Activated CD4-positive, alpha-beta memory T cell treated with anti-CD3 and anti-CD28 coated beads, Interleukin-2, amount 10 ng/mL, durations not matched to agents 7 days and 5 days (primary cell): ENCODE measurements at regions not wholly inside any gene's neighbourhood (a gene's known extent, or its start where the extent isn't known, plus 50 kb on each side); places are given as distances from the start of the nearest gene placed in this dataset.

Experiments used
- CTCF ChIA-PET: fragments of 350-600 bp; sonication (Branson Sonifier 250); formaldehyde crosslinking; loops from one replicate; lab custom pipeline; 2021; ENCODE audit warnings: antibody characterized with exemption, inconsistent platforms; lab: Charles Lee
- POLR2A ChIA-PET: fragments of 350-600 bp; sonication (Branson Sonifier 250); formaldehyde crosslinking; loops from one replicate; lab custom pipeline; 2021; ENCODE audit warnings: antibody characterized with exemption; lab: Charles Lee
- DNase-seq: peaks from one replicate; pipeline ENCODE4 v3.0.0-alpha.2; 2020
- H3K27ac Mint-ChIP-seq: one replicate; pipeline ENCODE4 v1.8.0; 2021; ENCODE audit warnings: mild to moderate bottlenecking, mixed read lengths
- H3K27me3 Mint-ChIP-seq: one replicate; pipeline ENCODE4 v1.8.0; 2021; ENCODE audit warnings: mixed read lengths
- H3K36me3 Mint-ChIP-seq: one replicate; pipeline ENCODE4 v1.8.0; 2021; ENCODE audit warnings: low read depth, mixed read lengths
- H3K4me1 Mint-ChIP-seq: one replicate; pipeline ENCODE4 v1.8.0; 2021; ENCODE audit warnings: mixed read lengths
- H3K4me3 Mint-ChIP-seq: one replicate; pipeline ENCODE4 v1.8.0; 2021; ENCODE audit warnings: mild to moderate bottlenecking, mixed read lengths
- H3K9me3 Mint-ChIP-seq: one replicate; pipeline ENCODE4 v1.8.0; 2021; ENCODE audit warnings: mixed read lengths

GRCh38 chr20:24732599-24732998 lies 216.5 kb upstream of the CST7 start:
- POLR2A ChIA-PET = no interaction called here

GRCh38 chr20:24733416-24733815 lies 215.7 kb upstream of the CST7 start:
- CTCF ChIA-PET = no interaction called here
- H3K4me1 Mint-ChIP-seq = no peaks in the 10 kb centered on the region
- no peaks in the 10 kb centered on the region for H3K36me3 Mint-ChIP-seq
- H3K27me3 Mint-ChIP-seq = no peaks in the 10 kb centered on the region
- H3K27ac Mint-ChIP-seq = no peak overlapping the region
- DNase-seq = no peak
- no peak overlapping the region for H3K4me3 Mint-ChIP-seq
- POLR2A ChIA-PET = no interaction called here
- no peaks in the 10 kb centered on the region for H3K9me3 Mint-ChIP-seq

More at GRCh38 chr20:24732599-24732998, 216.5 kb upstream of the CST7 start:
- no peaks in the 10 kb centered on the region for H3K4me1 Mint-ChIP-seq
- H3K27ac Mint-ChIP-seq = no peak overlapping the region
- H3K4me3 Mint-ChIP-seq = no peak overlapping the region
- DNase-seq = no peak
- CTCF ChIA-PET = no interaction called here
- no peaks in the 10 kb centered on the region for H3K27me3 Mint-ChIP-seq
- H3K36me3 Mint-ChIP-seq = no peaks in the 10 kb centered on the region
- no peaks in the 10 kb centered on the region for H3K9me3 Mint-ChIP-seq

GRCh38 chr20:24734139-24734538 lies 214.9 kb upstream of the CST7 start:
- H3K27ac Mint-ChIP-seq = no peak overlapping the region

GRCh38 chr20:24735263-24735662 lies 213.8 kb upstream of the CST7 start:
- POLR2A ChIA-PET = no interaction called here
- no peak overlapping the region for H3K27ac Mint-ChIP-seq
- DNase-seq = no peak
- H3K4me1 Mint-ChIP-seq = peaks cover 10% of the 10 kb centered on the region
- H3K36me3 Mint-ChIP-seq = no peaks in the 10 kb centered on the region
- CTCF ChIA-PET = no interaction called here
- no peak overlapping the region for H3K4me3 Mint-ChIP-seq
- no peaks in the 10 kb centered on the region for H3K27me3 Mint-ChIP-seq
- H3K9me3 Mint-ChIP-seq = no peaks in the 10 kb centered on the region

More at GRCh38 chr20:24734139-24734538, 214.9 kb upstream of the CST7 start:
- no peak overlapping the region for H3K4me3 Mint-ChIP-seq
- DNase-seq = no peak
- no peaks in the 10 kb centered on the region for H3K9me3 Mint-ChIP-seq
- no peaks in the 10 kb centered on the region for H3K27me3 Mint-ChIP-seq
- H3K4me1 Mint-ChIP-seq = peaks cover 3% of the 10 kb centered on the region
- POLR2A ChIA-PET = no interaction called here
- CTCF ChIA-PET = no interaction called here
- no peaks in the 10 kb centered on the region for H3K36me3 Mint-ChIP-seq

- Mint-ChIP-seq H3K36me3 (no peaks in the 10 kb centered on the region), H3K9me3 (no peaks in the 10 kb centered on the region), H3K4me3 (no peak overlapping the region), H3K4me1 (peaks cover 13% of the 10 kb centered on the region), H3K27me3 (no peaks in the 10 kb centered on the region), H3K27ac (no peak overlapping the region)
- ChIA-PET POLR2A (no interaction called here), CTCF (no interaction called here)
- no peak for DNase-seq
These were observed 212.8 kb upstream of the CST7 start for GRCh38 chr20:24736131-24736843.

- no peak overlapping the region for H3K4me3 Mint-ChIP-seq
- H3K27ac Mint-ChIP-seq = no peak overlapping the region
- ChIA-PET POLR2A (no interaction called here), CTCF (no interaction called here)
- no peak for DNase-seq
- H3K27me3 Mint-ChIP-seq = no peaks in the 10 kb centered on the region
- H3K36me3 Mint-ChIP-seq = no peaks in the 10 kb centered on the region
- H3K4me1 Mint-ChIP-seq = peaks cover 13% of the 10 kb centered on the region
- H3K9me3 Mint-ChIP-seq = no peaks in the 10 kb centered on the region
These were observed 212.2 kb upstream of the CST7 start for GRCh38 chr20:24736844-24737211.

- ChIA-PET CTCF (no interaction called here), POLR2A (no interaction called here)
- no peaks in the 10 kb centered on the region for H3K36me3 Mint-ChIP-seq
- no peaks in the 10 kb centered on the region for H3K27me3 Mint-ChIP-seq
- H3K4me1 Mint-ChIP-seq = peaks cover 13% of the 10 kb centered on the region
- no peak overlapping the region for H3K27ac Mint-ChIP-seq
- no peak for DNase-seq
- H3K4me3 Mint-ChIP-seq = no peak overlapping the region
- H3K9me3 Mint-ChIP-seq = no peaks in the 10 kb centered on the region
These were observed 211.7 kb upstream of the CST7 start for GRCh38 chr20:24737212-24737850.

- Mint-ChIP-seq H3K36me3 (no peaks in the 10 kb centered on the region), H3K27ac (no peak overlapping the region), H3K27me3 (no peaks in the 10 kb centered on the region), H3K9me3 (no peaks in the 10 kb centered on the region), H3K4me1 (peaks cover 13% of the 10 kb centered on the region), H3K4me3 (no peak overlapping the region)
- DNase-seq = no peak
- POLR2A ChIA-PET = no interaction called here
- CTCF ChIA-PET = no interaction called here
These were observed 210.9 kb upstream of the CST7 start for GRCh38 chr20:24738058-24738775.

- ChIA-PET POLR2A (interaction anchor here (0.6 kb wide), 1 partner anchor 307 kb away, joined by 3 read pairs; no protein-coding TSS in a partner anchor), CTCF (no interaction called here)
- Mint-ChIP-seq H3K4me3 (no peak overlapping the region), H3K4me1 (peaks cover 13% of the 10 kb centered on the region), H3K27me3 (no peaks in the 10 kb centered on the region), H3K9me3 (no peaks in the 10 kb centered on the region), H3K27ac (no peak overlapping the region), H3K36me3 (no peaks in the 10 kb centered on the region)
- no peak for DNase-seq
These were observed 210.0 kb upstream of the CST7 start for GRCh38 chr20:24738981-24739633.

- no peaks in the 10 kb centered on the region for H3K36me3 Mint-ChIP-seq
These were observed 209.3 kb upstream of the CST7 start for GRCh38 chr20:24739746-24740145.

GRCh38 chr20:24741493-24742072 lies 207.5 kb upstream of the CST7 start:
- Mint-ChIP-seq H3K36me3 (no peaks in the 10 kb centered on the region), H3K9me3 (no peaks in the 10 kb centered on the region), H3K4me1 (peaks cover 13% of the 10 kb centered on the region), H3K4me3 (no peak overlapping the region), H3K27me3 (no peaks in the 10 kb centered on the region), H3K27ac (no peak overlapping the region)
- peak; percentile 14 for DNase-seq
- POLR2A ChIA-PET = no interaction called here
- CTCF ChIA-PET = no interaction called here

More at GRCh38 chr20:24739746-24740145, 209.3 kb upstream of the CST7 start:
- POLR2A ChIA-PET = no interaction called here
- no peak overlapping the region for H3K27ac Mint-ChIP-seq
- no peaks in the 10 kb centered on the region for H3K27me3 Mint-ChIP-seq
- DNase-seq = no peak
- no peak overlapping the region for H3K4me3 Mint-ChIP-seq
- CTCF ChIA-PET = no interaction called here
- H3K4me1 Mint-ChIP-seq = peaks cover 13% of the 10 kb centered on the region
- no peaks in the 10 kb centered on the region for H3K9me3 Mint-ChIP-seq

GRCh38 chr20:24742436-24742835 lies 206.6 kb upstream of the CST7 start:
- H3K36me3 Mint-ChIP-seq = no peaks in the 10 kb centered on the region
- POLR2A ChIA-PET = no interaction called here
- H3K9me3 Mint-ChIP-seq = no peaks in the 10 kb centered on the region
- peak; percentile 11 for DNase-seq
- H3K4me1 Mint-ChIP-seq = peaks cover 14% of the 10 kb centered on the region
- H3K4me3 Mint-ChIP-seq = no peak overlapping the region
- H3K27ac Mint-ChIP-seq = no peak overlapping the region
- no peaks in the 10 kb centered on the region for H3K27me3 Mint-ChIP-seq
- CTCF ChIA-PET = no interaction called here

- peaks cover 16% of the 10 kb centered on the region for H3K4me1 Mint-ChIP-seq
- no peaks in the 10 kb centered on the region for H3K27me3 Mint-ChIP-seq
- H3K36me3 Mint-ChIP-seq = no peaks in the 10 kb centered on the region
- no peaks in the 10 kb centered on the region for H3K9me3 Mint-ChIP-seq
- no peak overlapping the region for H3K4me3 Mint-ChIP-seq
- CTCF ChIA-PET = no interaction called here
- peak; percentile 3 for DNase-seq
- POLR2A ChIA-PET = no interaction called here
- H3K27ac Mint-ChIP-seq = no peak overlapping the region
These were observed 206.1 kb upstream of the CST7 start for GRCh38 chr20:24742989-24743388.
